HEK293 (cell line): ENCODE measurements at regions not wholly inside any gene's neighbourhood (a gene's known extent, or its start where the extent isn't known, plus 50 kb on each side); places are given as distances from the start of the nearest gene placed in this dataset.

ENCODE experiments used
- CTCF ChIA-PET: fragments of 350-600 bp; formaldehyde crosslinking; extraction: SDS; loops from one replicate; lab custom pipeline; 2021; ENCODE audit warnings: antibody characterized with exemption; lab: Yijun Ruan, JAX
- POLR2A ChIA-PET: fragments of 300-600 bp; formaldehyde crosslinking; extraction: SDS; loops from one replicate; lab custom pipeline; 2020; ENCODE audit warnings: antibody characterized with exemption, inconsistent platforms; lab: Yijun Ruan, JAX
- H3K27ac ChIP-seq: fragments of 200-500 bp; sonication (Bioruptor generic); 2 replicates; pipeline ENCODE4 v1.5.1; 2014; ENCODE audit warnings: low read depth, low read length, control low read depth, inconsistent platforms; ENCODE audit errors: extremely low read depth
- H3K36me3 ChIP-seq, 2 experiments: fragments of 200-500 bp in 1 of 2; sonication (Bioruptor generic) in 1 of 2; 1 replicate in 1 of 2; 2 replicates in 1 of 2; pipeline ENCODE4 v1.5.1; 2014 to 2017; ENCODE audit warnings: inconsistent platforms in 2 of 2, low read length in 2 of 2; ENCODE audit not compliant: control insufficient read depth in 2 of 2, insufficient read depth in 1 of 2
- H3K4me1 ChIP-seq: fragments of 200-500 bp; sonication (Bioruptor generic); 2 replicates; pipeline ENCODE4 v1.5.1; 2014; ENCODE audit warnings: mild to moderate bottlenecking, low read length, inconsistent platforms; ENCODE audit not compliant: control insufficient read depth, insufficient read depth
- H3K4me3 ChIP-seq: 2 replicates; pipeline ENCODE4 v1.5.1; 2011; ENCODE audit warnings: low read depth, mild to moderate bottlenecking, control low read depth, low read length, moderate library complexity
- H3K9me3 ChIP-seq: fragments of 200-500 bp; sonication (Bioruptor generic); 2 replicates; pipeline ENCODE4 v1.5.1; 2014; ENCODE audit warnings: low read depth, low read length, inconsistent platforms; ENCODE audit not compliant: control insufficient read depth, insufficient read depth
- GLI4 ChIP-seq: fragments of 450-650 bp; formaldehyde crosslinking; IDR thresholded peaks from 2 replicates; pipeline ENCODE4 v1.5.1; 2016; ENCODE audit warnings: missing biosample characterization, missing genetic modification characterization
- GLIS1 ChIP-seq: fragments of 450-650 bp; formaldehyde crosslinking; IDR thresholded peaks from 2 replicates; pipeline ENCODE4 v1.5.1; 2016; ENCODE audit warnings: missing biosample characterization, missing genetic modification characterization
- KLF1 ChIP-seq: fragments of 450-650 bp; formaldehyde crosslinking; IDR thresholded peaks from 2 replicates; pipeline ENCODE4 v1.5.1; 2016; ENCODE audit warnings: missing biosample characterization, missing genetic modification characterization
- MYNN ChIP-seq: fragments of 450-650 bp; formaldehyde crosslinking; IDR thresholded peaks from 2 replicates; pipeline ENCODE4 v1.5.1; 2016; ENCODE audit warnings: missing biosample characterization, missing genetic modification characterization, borderline replicate concordance
- OSR2 ChIP-seq: fragments of 450-650 bp; formaldehyde crosslinking; IDR thresholded peaks from 2 replicates; pipeline ENCODE4 v1.5.1; 2016; ENCODE audit warnings: missing biosample characterization, missing genetic modification characterization
- YY2 ChIP-seq: fragments of 450-650 bp; formaldehyde crosslinking; IDR thresholded peaks from 2 replicates; pipeline ENCODE4 v1.5.1; 2016; ENCODE audit warnings: missing biosample characterization, missing genetic modification characterization
- ZBTB7A ChIP-seq: fragments of 450-650 bp; formaldehyde crosslinking; IDR thresholded peaks from 2 replicates; pipeline ENCODE4 v1.5.1; 2016; ENCODE audit warnings: low read depth, missing biosample characterization, missing genetic modification characterization
- ZNF112 ChIP-seq: fragments of 450-650 bp; formaldehyde crosslinking; IDR thresholded peaks from 2 replicates; pipeline ENCODE4 v1.5.0; 2017; ENCODE audit warnings: missing biosample characterization, missing genetic modification characterization
- ZNF221 ChIP-seq: fragments of 450-650 bp; formaldehyde crosslinking; IDR thresholded peaks from 2 replicates; pipeline ENCODE4 v1.5.1; 2017; ENCODE audit warnings: missing biosample characterization, missing genetic modification characterization, borderline replicate concordance
- ZNF274 ChIP-seq, 2 experiments: fragments of 200-500 bp in 1 of 2; fragments of 450-650 bp in 1 of 2; sonication (Bioruptor generic) in 1 of 2; formaldehyde crosslinking in 1 of 2; IDR thresholded peaks; 2 replicates each; pipeline versions ENCODE4 v1.5.1 to v1.6.1; 2014 to 2016; ENCODE audit warnings: borderline replicate concordance in 1 of 2, inconsistent platforms in 1 of 2, low read length in 1 of 2, missing biosample characterization in 1 of 2, missing genetic modification characterization in 1 of 2
- ZNF280C ChIP-seq: fragments of 450-650 bp; formaldehyde crosslinking; IDR thresholded peaks from 2 replicates; pipeline ENCODE4 v1.5.1; 2016; ENCODE audit warnings: missing biosample characterization, missing genetic modification characterization
- ZNF335 ChIP-seq: fragments of 450-650 bp; formaldehyde crosslinking; conservative IDR thresholded peaks from 2 replicates; pipeline ENCODE4 v1.5.1; 2016; ENCODE audit warnings: missing biosample characterization, missing genetic modification characterization
- ZNF37A ChIP-seq: fragments of 450-650 bp; IDR thresholded peaks from 2 replicates; pipeline ENCODE4 v1.5.1; 2018; ENCODE audit warnings: missing biosample characterization, missing genetic modification characterization
- ZNF510 ChIP-seq: fragments of 450-650 bp; formaldehyde crosslinking; IDR thresholded peaks from 2 replicates; pipeline ENCODE4 v1.5.1; 2018; ENCODE audit warnings: mild to moderate bottlenecking, missing genetic modification characterization, missing biosample characterization; ENCODE audit not compliant: insufficient replicate concordance
- ZNF513 ChIP-seq: fragments of 450-650 bp; IDR thresholded peaks from 2 replicates; pipeline ENCODE4 v1.5.1; 2018; ENCODE audit warnings: missing biosample characterization, missing genetic modification characterization
- ZNF558 ChIP-seq: fragments of 450-650 bp; formaldehyde crosslinking; IDR thresholded peaks from 2 replicates; pipeline ENCODE4 v1.5.1; 2016; ENCODE audit warnings: missing biosample characterization, missing genetic modification characterization
- ZNF660 ChIP-seq: fragments of 450-650 bp; IDR thresholded peaks from 2 replicates; pipeline ENCODE4 v1.5.1; 2018; ENCODE audit warnings: missing biosample characterization, mild to moderate bottlenecking, missing genetic modification characterization
- ZNF692 ChIP-seq: fragments of 450-650 bp; formaldehyde crosslinking; IDR thresholded peaks from 2 replicates; pipeline ENCODE4 v1.5.1; 2016; ENCODE audit warnings: missing biosample characterization, missing genetic modification characterization
- ZNF707 ChIP-seq: fragments of 450-650 bp; formaldehyde crosslinking; IDR thresholded peaks from 2 replicates; pipeline ENCODE4 v1.5.1; 2016; ENCODE audit warnings: missing biosample characterization, missing genetic modification characterization
- TF ChIP-seq, protein P1 (sequence below): fragments of 450-650 bp; formaldehyde crosslinking; IDR thresholded peaks from 2 replicates; pipeline ENCODE4 v1.5.1; 2016; ENCODE audit warnings: missing biosample characterization, missing genetic modification characterization, borderline replicate concordance

DNA sequence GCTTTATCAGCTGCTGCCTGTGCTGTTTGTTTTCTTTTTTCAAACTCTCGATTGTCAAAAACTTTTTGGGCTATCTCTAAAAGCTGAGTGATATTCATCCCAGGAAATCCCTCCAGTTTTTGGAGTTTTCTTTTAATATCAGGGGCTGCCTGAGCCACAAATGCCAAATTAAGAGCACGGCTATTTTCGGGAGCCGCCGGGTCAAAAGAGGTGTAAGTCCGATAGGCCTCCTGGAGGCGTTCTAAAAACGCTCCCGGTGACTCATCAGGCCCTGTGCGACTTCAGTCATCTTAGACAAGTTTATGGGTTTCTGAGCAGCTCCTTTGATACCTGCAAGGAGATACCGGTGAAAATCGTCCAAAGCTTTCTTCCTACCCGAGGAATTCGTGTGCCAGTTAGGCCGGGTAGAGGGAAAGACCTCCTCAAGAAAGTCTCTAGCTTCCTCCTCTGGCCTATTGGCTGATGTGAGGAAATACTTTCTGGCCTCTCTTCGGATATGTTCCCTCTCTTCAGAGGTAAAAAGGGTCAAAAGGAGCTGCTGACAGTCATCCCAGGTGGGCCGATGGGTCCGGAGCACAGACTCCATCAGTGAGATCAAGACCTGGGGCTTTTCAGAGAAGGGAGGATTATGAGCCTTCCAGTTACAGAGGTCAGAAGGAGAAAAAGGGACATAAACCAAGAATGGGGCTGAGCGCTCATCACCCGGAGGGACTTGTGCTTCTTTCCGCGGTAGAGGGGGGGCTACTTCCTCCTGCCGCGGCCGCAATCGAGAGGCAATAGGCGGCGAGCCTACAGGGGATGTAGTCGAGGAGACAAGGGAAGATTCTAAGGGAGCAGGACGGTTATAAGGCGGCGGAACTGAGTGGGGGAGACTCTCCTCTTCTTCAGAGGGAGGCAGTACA, 151.1 kb downstream of the TRIM27 start:
- ChIA-PET CTCF (interaction anchor here (0.5 to 5.5 kb wide), 19 partner anchors 7 to 276 kb away, joined by 3 to 47 read pairs (median 5); no protein-coding TSS in a partner anchor), POLR2A (interaction anchor here (0.6 to 2.6 kb wide), 2 partner anchors 10 to 22 kb away, joined by 3 to 6 read pairs; no protein-coding TSS in a partner anchor)
- peaks cover 0 to 4% of the 10 kb centered on the region in 2 experiments; a peak in 1 of 3 replicates for H3K36me3 ChIP-seq
- H3K4me1 ChIP-seq, result peaks cover 19% of the 10 kb centered on the region
- peak overlapping the region; percentile 1; the same call in 1 of the 2 replicates for H3K27ac ChIP-seq
- H3K9me3 ChIP-seq, result no peaks in the 10 kb centered on the region
- peak; percentile 39; the same call in 1 of the 2 replicates for TF ChIP-seq GLIS1 (tag by site-specific recombination)
- TF ChIP-seq ZNF510 (tag by site-specific recombination), result no peak
- 0 out of 2 replicates have a peak, but pooled peaks have one; percentile 45 for TF ChIP-seq ZNF660 (tag by site-specific recombination)
- no peak for TF ChIP-seq OSR2 (tag by site-specific recombination)
- TF ChIP-seq ZNF37A, result no peak
- TF ChIP-seq ZNF692 (tag by site-specific recombination), result no peak
- TF ChIP-seq, protein P1, sequence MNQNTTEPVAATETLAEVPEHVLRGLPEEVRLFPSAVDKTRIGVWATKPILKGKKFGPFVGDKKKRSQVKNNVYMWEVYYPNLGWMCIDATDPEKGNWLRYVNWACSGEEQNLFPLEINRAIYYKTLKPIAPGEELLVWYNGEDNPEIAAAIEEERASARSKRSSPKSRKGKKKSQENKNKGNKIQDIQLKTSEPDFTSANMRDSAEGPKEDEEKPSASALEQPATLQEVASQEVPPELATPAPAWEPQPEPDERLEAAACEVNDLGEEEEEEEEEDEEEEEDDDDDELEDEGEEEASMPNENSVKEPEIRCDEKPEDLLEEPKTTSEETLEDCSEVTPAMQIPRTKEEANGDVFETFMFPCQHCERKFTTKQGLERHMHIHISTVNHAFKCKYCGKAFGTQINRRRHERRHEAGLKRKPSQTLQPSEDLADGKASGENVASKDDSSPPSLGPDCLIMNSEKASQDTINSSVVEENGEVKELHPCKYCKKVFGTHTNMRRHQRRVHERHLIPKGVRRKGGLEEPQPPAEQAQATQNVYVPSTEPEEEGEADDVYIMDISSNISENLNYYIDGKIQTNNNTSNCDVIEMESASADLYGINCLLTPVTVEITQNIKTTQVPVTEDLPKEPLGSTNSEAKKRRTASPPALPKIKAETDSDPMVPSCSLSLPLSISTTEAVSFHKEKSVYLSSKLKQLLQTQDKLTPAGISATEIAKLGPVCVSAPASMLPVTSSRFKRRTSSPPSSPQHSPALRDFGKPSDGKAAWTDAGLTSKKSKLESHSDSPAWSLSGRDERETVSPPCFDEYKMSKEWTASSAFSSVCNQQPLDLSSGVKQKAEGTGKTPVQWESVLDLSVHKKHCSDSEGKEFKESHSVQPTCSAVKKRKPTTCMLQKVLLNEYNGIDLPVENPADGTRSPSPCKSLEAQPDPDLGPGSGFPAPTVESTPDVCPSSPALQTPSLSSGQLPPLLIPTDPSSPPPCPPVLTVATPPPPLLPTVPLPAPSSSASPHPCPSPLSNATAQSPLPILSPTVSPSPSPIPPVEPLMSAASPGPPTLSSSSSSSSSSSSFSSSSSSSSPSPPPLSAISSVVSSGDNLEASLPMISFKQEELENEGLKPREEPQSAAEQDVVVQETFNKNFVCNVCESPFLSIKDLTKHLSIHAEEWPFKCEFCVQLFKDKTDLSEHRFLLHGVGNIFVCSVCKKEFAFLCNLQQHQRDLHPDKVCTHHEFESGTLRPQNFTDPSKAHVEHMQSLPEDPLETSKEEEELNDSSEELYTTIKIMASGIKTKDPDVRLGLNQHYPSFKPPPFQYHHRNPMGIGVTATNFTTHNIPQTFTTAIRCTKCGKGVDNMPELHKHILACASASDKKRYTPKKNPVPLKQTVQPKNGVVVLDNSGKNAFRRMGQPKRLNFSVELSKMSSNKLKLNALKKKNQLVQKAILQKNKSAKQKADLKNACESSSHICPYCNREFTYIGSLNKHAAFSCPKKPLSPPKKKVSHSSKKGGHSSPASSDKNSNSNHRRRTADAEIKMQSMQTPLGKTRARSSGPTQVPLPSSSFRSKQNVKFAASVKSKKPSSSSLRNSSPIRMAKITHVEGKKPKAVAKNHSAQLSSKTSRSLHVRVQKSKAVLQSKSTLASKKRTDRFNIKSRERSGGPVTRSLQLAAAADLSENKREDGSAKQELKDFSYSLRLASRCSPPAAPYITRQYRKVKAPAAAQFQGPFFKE (tag by site-specific recombination), result no peak
- peak; percentile 83 for TF ChIP-seq ZNF335 (tag by site-specific recombination)
- TF ChIP-seq MYNN (tag by site-specific recombination), result peak; percentile 89
- no peak for TF ChIP-seq KLF1 (tag by site-specific recombination)
- no peak overlapping the region for H3K4me3 ChIP-seq

GRCh38 chr6:28774292-28775051, 149.3 kb downstream of the TRIM27 start:
- Histone ChIP-seq H3K4me3 (no peak overlapping the region), H3K4me1 (peaks cover 19% of the 10 kb centered on the region), H3K36me3 (no peaks in the 10 kb centered on the region), H3K9me3 (no peaks in the 10 kb centered on the region), H3K27ac (no peak overlapping the region)
- CTCF ChIA-PET, result interaction anchor here (0.6 to 5.5 kb wide), 3 partner anchors 48 to 143 kb away, joined by 3 to 38 read pairs (median 4); no protein-coding TSS in a partner anchor
- POLR2A ChIA-PET, result no interaction called here
- no peak for TF ChIP-seq ZNF274 (IDR thresholded peaks at IDR 0.05; ENCODE audit: low read length)
- no peak for TF ChIP-seq ZNF274 (tag by site-specific recombination; IDR thresholded peaks at IDR 0.05; ENCODE audit: borderline replicate concordance)
- no peak for TF ChIP-seq YY2 (tag by site-specific recombination)
- no peak for TF ChIP-seq ZNF513 (tag by site-specific recombination)
- no peak for TF ChIP-seq ZNF280C (tag by site-specific recombination)
- no peak for TF ChIP-seq ZNF221 (tag by site-specific recombination)
- no peak for TF ChIP-seq ZNF112 (tag by site-specific recombination)
- no peak for TF ChIP-seq ZNF558 (tag by site-specific recombination)
- no peak for TF ChIP-seq GLI4
- TF ChIP-seq ZNF707, result no peak
- TF ChIP-seq ZBTB7A, result no peak
